ENCODE measurements at regions not wholly inside any gene's neighbourhood (a gene's known extent, or its start where the extent isn't known, plus 50 kb on each side); places are given as distances from the start of the nearest gene placed in this dataset.
"Not testable (repeated sequence)": the region's sequence is repeated elsewhere in the genome, so short reads cannot be mapped to it uniquely, and the experiment has no call there.

DNA sequence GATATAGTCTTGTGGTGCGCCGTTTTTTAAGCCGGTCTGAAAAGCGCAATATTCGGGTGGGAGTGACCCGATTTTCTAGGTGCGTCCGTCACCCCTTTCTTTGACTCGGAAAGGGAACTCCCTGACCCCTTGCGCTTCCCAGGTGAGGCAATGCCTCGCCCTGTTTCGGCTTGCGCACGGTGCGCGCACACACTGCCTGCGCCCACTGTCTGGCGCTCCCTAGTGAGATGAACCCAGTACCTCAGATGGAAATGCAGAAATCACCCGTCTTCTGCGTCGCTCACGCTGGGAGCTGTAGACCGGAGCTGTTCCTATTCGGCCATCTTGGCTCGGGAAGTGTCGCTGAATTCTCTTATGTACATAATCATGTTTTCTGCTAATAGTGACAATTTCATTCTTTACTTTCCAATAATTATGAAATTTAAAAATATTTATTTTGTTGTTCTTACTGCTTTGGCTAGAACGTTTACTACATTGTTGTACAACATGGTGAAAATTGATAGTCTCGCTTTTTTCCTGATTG lies 61.2 kb upstream of the MINDY3 start:
- not testable (repeated sequence) for DNase-seq

- no peak for DNase-seq
These were observed 71.1 kb upstream of the MINDY3 start for GRCh38 chr10:15931376-15931775.

- DNase-seq = not testable (repeated sequence)
These were observed 79.2 kb upstream of the MINDY3 start for GRCh38 chr10:15939543-15939942.

DNA sequence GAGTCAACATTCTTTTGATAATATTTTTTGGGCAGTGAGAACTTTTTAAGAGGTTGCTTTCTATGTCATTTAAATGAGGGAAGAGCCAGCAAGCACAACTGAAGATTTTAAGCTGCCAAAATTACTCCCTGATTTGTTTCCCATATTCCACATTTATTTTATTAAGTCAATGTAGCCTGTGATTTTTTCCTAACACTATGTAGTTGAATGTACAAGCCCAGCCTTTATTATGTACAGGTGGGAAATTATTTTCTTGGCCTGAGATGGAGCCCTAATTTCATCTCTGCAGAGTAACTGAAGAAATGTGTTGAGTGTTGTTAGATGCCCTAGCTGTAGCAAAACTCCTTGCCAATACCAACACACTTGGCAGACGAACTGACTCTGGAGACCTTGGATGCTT lies 83.1 kb upstream of the MINDY3 start:
- DNase-seq = no peak

- DNase-seq = no peak
These were observed 93.9 kb upstream of the MINDY3 start for GRCh38 chr10:15954188-15954587.

DNA sequence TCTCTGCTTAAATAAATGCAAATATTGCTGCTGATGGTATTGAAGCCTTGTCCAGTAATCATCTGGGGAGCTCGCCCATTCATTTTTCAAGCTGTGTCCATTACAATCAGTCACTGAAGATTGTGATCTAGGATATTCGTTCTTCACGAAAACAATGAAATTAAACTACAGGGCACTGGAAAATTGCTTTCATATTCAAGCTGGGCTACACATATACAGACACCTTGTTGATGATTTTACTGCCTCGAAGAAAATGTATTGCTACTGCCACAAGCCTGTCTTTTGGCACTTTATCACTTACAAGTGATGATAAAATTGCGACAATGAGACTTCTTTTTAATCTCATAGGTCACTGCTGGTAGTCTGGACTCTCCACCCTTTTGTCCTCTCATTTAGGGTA lies 100.0 kb upstream of the MINDY3 start:
- DNase-seq = no peak

- DNase-seq = not testable (repeated sequence)
These were observed 112.4 kb upstream of the MINDY3 start for GRCh38 chr10:15972736-15973135.

GRCh38 chr10:15985690-15986089 lies 125.4 kb upstream of the MINDY3 start:
- no peak for DNase-seq

- DNase-seq = no peak
These were observed 130.3 kb upstream of the MINDY3 start for GRCh38 chr10:15990535-15991129.

GRCh38 chr10:15997313-15997712 lies 137.0 kb upstream of the MINDY3 start:
- DNase-seq = no peak

- no peak for DNase-seq
These were observed 141.3 kb upstream of the MINDY3 start for GRCh38 chr10:16001581-16001980.

GRCh38 chr10:16009785-16010184 lies 149.5 kb upstream of the MINDY3 start:
- DNase-seq = no peak

DNA sequence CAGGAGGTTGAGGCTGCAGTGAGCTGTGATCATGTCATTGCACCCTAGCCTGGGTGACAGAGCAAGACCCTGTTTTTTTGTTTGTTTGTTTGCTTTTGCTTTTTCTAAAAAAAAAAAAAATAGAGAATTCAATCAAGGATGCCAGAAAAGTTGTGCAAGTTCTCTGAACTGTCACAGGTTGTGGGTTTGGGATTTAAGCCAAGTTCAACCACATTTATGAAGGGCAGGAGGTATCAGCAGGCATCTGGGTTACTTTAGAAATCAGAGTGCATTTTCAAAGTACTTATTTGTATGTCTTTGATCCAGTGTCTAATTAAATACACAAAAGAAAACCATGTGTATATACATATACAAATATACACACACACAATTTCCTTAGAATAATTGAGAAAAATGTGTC lies 151.2 kb upstream of the MINDY3 start:
- DNase-seq = no peak

- DNase-seq = no peak
These were observed 154.2 kb upstream of the MINDY3 start for GRCh38 chr10:16014469-16014868.

GRCh38 chr10:16016688-16017087 lies 156.4 kb upstream of the MINDY3 start:
- DNase-seq = no peak

DNA sequence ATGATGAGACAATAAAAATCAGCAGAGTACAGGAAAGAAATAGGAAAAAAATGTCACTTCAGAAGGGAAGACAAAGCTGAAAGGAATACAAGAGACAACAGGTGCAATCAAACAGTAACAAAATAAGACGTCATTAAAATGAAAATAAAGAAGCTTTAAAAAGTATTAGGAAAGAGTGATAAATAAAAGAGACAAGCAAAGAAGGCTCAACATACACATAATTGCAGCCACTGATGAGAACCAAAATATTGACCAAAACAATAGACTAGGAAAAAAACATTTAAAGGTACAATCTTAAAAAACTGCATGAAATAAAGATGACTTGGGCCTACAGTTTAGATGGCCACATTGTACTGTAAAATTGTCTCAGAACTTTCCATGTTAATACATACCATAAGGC lies 160.5 kb upstream of the MINDY3 start:
- DNase-seq = no peak

- not testable (repeated sequence) for DNase-seq
These were observed 166.5 kb upstream of the MINDY3 start for GRCh38 chr10:16026832-16027231.

DNA sequence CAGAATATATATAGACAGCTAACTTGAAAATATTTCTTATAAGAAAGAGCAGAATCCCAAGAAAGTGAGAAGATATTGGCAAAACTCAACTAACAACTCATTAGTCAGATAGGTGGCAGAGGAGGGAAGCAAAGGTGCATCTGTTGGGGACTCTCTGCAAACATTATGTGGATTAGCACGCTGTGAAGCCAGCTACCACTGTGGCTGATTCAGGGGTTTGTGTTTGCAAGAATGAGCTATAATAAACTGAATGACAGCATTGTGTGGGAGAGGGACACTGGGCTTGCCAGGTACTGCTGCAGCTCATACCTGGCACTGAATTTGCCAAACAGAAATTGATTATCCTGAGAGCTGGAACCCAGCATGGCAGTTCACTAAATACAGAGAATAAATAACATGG lies 170.3 kb upstream of the MINDY3 start:
- no peak for DNase-seq

DNA sequence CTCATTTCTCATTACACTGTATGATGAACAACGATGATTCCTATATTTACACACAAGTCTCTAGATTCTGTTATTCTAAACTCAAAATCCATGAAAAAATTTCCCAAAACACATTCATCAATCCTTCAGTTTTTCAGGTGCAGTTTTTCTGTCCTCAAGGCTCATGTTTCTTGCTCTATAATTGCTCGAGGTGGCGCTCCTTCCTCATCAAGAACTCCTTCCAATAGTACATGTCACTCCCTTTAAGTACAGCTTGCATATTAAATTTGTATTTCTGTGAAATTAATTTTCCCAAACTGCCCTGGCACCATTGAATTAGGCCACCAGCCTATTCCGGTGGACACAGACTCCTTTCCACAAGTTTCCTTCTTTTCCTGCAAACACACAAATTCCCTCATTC lies 188.7 kb upstream of the MINDY3 start:
- DNase-seq = no peak

GRCh38 chr10:16049782-16050181 lies 189.5 kb upstream of the MINDY3 start:
- no peak for DNase-seq

GRCh38 chr10:16063350-16063749 lies 203.0 kb upstream of the MINDY3 start:
- DNase-seq = no peak

GRCh38 chr10:16083551-16083950 lies 223.2 kb upstream of the MINDY3 start:
- not testable (repeated sequence) for DNase-seq

GRCh38 chr10:16105082-16105481 lies 244.8 kb upstream of the MINDY3 start:
- DNase-seq = no peak

GRCh38 chr10:16116404-16117304 lies 256.3 kb upstream of the MINDY3 start:
- peak; percentile 29 for DNase-seq

All from NCI-H446 treated with DMSO at 0.1 percent for 48 hours (cell line).